ENCODE measurements at regions not wholly inside any gene's neighbourhood (a gene's known extent, or its start where the extent isn't known, plus 50 kb on each side); places are given as distances from the start of the nearest gene placed in this dataset.

- TF ChIP-seq, protein P1, sequence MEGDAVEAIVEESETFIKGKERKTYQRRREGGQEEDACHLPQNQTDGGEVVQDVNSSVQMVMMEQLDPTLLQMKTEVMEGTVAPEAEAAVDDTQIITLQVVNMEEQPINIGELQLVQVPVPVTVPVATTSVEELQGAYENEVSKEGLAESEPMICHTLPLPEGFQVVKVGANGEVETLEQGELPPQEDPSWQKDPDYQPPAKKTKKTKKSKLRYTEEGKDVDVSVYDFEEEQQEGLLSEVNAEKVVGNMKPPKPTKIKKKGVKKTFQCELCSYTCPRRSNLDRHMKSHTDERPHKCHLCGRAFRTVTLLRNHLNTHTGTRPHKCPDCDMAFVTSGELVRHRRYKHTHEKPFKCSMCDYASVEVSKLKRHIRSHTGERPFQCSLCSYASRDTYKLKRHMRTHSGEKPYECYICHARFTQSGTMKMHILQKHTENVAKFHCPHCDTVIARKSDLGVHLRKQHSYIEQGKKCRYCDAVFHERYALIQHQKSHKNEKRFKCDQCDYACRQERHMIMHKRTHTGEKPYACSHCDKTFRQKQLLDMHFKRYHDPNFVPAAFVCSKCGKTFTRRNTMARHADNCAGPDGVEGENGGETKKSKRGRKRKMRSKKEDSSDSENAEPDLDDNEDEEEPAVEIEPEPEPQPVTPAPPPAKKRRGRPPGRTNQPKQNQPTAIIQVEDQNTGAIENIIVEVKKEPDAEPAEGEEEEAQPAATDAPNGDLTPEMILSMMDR (IDR thresholded peaks at IDR 0.05) = no peak
- TF ChIP-seq MAX (IDR thresholded peaks at IDR 0.05; ENCODE audit: low read depth) (no peak), TCF12 (IDR thresholded peaks at IDR 0.05) (no peak), NRF1 (IDR thresholded peaks at IDR 0.05; ENCODE audit: low read depth, low read length) (no peak)
These were observed 324.6 kb upstream of the DUSP10 start for GRCh38 chr1:222066539-222066938.
